Esophagus squamous epithelium (tissue), 4 donors: ENCODE measurements at regions not wholly inside any gene's neighbourhood (a gene's known extent, or its start where the extent isn't known, plus 50 kb on each side); places are given as distances from the start of the nearest gene placed in this dataset.

Experiments
- POLR2A ChIP-seq, 4 donors: fragments of 450-650 bp; IDR thresholded peaks; one replicate each; pipeline ENCODE4 v1.6.1; 2017; ENCODE audit warnings: antibody characterized with exemption in 4 of 4, mild to moderate bottlenecking in 4 of 4, moderate library complexity in 3 of 4
- TF ChIP-seq, protein P1 (sequence below), 6 experiments: fragments of 450-650 bp in 4 of 6; fragments of 200-600 bp in 2 of 6; sonication (generic) in 2 of 6; IDR thresholded peaks; one replicate each; pipeline ENCODE4 v1.5.1; 2016 to 2019; ENCODE audit warnings: antibody characterized with exemption in 6 of 6, mild to moderate bottlenecking in 4 of 6, moderate library complexity in 4 of 6

- TF ChIP-seq, protein P1, sequence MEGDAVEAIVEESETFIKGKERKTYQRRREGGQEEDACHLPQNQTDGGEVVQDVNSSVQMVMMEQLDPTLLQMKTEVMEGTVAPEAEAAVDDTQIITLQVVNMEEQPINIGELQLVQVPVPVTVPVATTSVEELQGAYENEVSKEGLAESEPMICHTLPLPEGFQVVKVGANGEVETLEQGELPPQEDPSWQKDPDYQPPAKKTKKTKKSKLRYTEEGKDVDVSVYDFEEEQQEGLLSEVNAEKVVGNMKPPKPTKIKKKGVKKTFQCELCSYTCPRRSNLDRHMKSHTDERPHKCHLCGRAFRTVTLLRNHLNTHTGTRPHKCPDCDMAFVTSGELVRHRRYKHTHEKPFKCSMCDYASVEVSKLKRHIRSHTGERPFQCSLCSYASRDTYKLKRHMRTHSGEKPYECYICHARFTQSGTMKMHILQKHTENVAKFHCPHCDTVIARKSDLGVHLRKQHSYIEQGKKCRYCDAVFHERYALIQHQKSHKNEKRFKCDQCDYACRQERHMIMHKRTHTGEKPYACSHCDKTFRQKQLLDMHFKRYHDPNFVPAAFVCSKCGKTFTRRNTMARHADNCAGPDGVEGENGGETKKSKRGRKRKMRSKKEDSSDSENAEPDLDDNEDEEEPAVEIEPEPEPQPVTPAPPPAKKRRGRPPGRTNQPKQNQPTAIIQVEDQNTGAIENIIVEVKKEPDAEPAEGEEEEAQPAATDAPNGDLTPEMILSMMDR (IDR thresholded peaks at IDR 0.05): no peak
- TF ChIP-seq POLR2A (IDR thresholded peaks at IDR 0.05): no peak
Observed at GRCh38 chr6:163667372-163668060, 253.0 kb downstream of the QKI start.
